Liver (tissue), 8 donors: ENCODE measurements at regions not wholly inside any gene's neighbourhood (a gene's known extent, or its start where the extent isn't known, plus 50 kb on each side); places are given as distances from the start of the nearest gene placed in this dataset.

ENCODE experiments used
- DNase-seq: peaks from one replicate; pipeline ENCODE4 v3.0.0-alpha.2; 2017; ENCODE audit warnings: low spot score
- H3K27ac ChIP-seq, 2 donors: one replicate each; pipeline ENCODE4 v1.7.0; 2013; ENCODE audit warnings: inconsistent platforms in 2 of 2, low read length in 2 of 2, control low read depth in 1 of 2, low read depth in 1 of 2, mild to moderate bottlenecking in 1 of 2
- H3K27me3 ChIP-seq, 4 donors: one replicate each; pipeline versions ENCODE4 v1.6.1 to v1.7.0; 2013; ENCODE audit warnings: low read length in 3 of 4, inconsistent platforms in 1 of 4, mild to moderate bottlenecking in 1 of 4, moderate library complexity in 1 of 4; ENCODE audit not compliant: control insufficient read depth in 4 of 4, insufficient read depth in 4 of 4
- H3K36me3 ChIP-seq, 4 donors: one replicate each; pipeline versions ENCODE4 v1.6.1 to v1.7.0; 2013; ENCODE audit warnings: low read length in 3 of 4, mild to moderate bottlenecking in 3 of 4, low read depth in 1 of 4, moderate library complexity in 1 of 4; ENCODE audit not compliant: control insufficient read depth in 4 of 4, insufficient read depth in 3 of 4
- H3K4me1 ChIP-seq, 4 donors: one replicate each; pipeline versions ENCODE4 v1.6.1 to v1.7.0; 2013; ENCODE audit warnings: low read length in 3 of 4, mild to moderate bottlenecking in 3 of 4, moderate library complexity in 1 of 4; ENCODE audit not compliant: control insufficient read depth in 4 of 4, insufficient read depth in 4 of 4
- H3K4me3 ChIP-seq, 3 donors: one replicate each; pipeline versions ENCODE4 v1.6.1 to v1.7.0; 2013; ENCODE audit warnings: low read length in 3 of 3, control low read depth in 1 of 3, low read depth in 1 of 3, mild to moderate bottlenecking in 1 of 3
- H3K9ac ChIP-seq, 2 donors: one replicate each; pipeline ENCODE4 v1.7.0; 2013; ENCODE audit warnings: low read length in 2 of 2, mild to moderate bottlenecking in 2 of 2, moderate library complexity in 2 of 2, control low read depth in 1 of 2, low read depth in 1 of 2
- H3K9me3 ChIP-seq, 4 donors: one replicate each; pipeline versions ENCODE4 v1.6.1 to v1.7.0; 2013; ENCODE audit warnings: low read length in 3 of 4; ENCODE audit not compliant: control insufficient read depth in 4 of 4
- EGR1 ChIP-seq, 2 donors: IDR thresholded peaks; 2 replicates each; pipeline ENCODE4 v1.6.1; 2016 to 2018; ENCODE audit warnings: antibody characterized with exemption in 2 of 2, low read depth in 2 of 2
- FOXA1 ChIP-seq: IDR thresholded peaks from 2 replicates; pipeline ENCODE4 v1.6.1; 2016; ENCODE audit warnings: antibody characterized with exemption
- FOXA2 ChIP-seq: IDR thresholded peaks from 2 replicates; pipeline ENCODE4 v1.6.1; 2016; ENCODE audit warnings: antibody characterized with exemption
- JUND ChIP-seq, 2 donors: IDR thresholded peaks; 2 replicates each; pipeline ENCODE4 v1.6.1; 2016; ENCODE audit warnings: antibody characterized with exemption in 2 of 2
- NR2F2 ChIP-seq: IDR thresholded peaks from 2 replicates; pipeline ENCODE4 v1.6.1; 2016; ENCODE audit warnings: antibody characterized with exemption
- RAD21 ChIP-seq, 2 donors: IDR thresholded peaks; 2 replicates each; pipeline ENCODE4 v1.6.1; 2016; ENCODE audit warnings: antibody characterized with exemption in 2 of 2, mild to moderate bottlenecking in 2 of 2
- SP1 ChIP-seq: IDR thresholded peaks from 2 replicates; pipeline ENCODE4 v1.6.1; 2018; ENCODE audit warnings: antibody characterized with exemption, mild to moderate bottlenecking
- TAF1 ChIP-seq: conservative IDR thresholded peaks from 2 replicates; pipeline ENCODE4 v1.6.1; 2016; ENCODE audit warnings: antibody characterized with exemption, mild to moderate bottlenecking
- WGBS: extraction: QIAGEN DNeasy Blood & Tissue Kit; methylation state at CpG from one replicate; pipeline ENCODE4 v1.1.7; 2013; 5-methylcytosine and 5-hydroxymethylcytosine counted together
- TF ChIP-seq, protein P1 (sequence below): IDR thresholded peaks from 2 replicates; pipeline ENCODE4 v1.6.1; 2016; ENCODE audit warnings: antibody characterized with exemption
- TF ChIP-seq, protein P2 (sequence below): IDR thresholded peaks from 2 replicates; pipeline ENCODE4 v1.6.1; 2016; ENCODE audit warnings: antibody characterized with exemption, mild to moderate bottlenecking
- TF ChIP-seq, protein P3 (sequence below): IDR thresholded peaks from 2 replicates; pipeline ENCODE4 v1.6.1; 2016; ENCODE audit warnings: antibody characterized with exemption
- TF ChIP-seq, protein P4 (sequence below): fragments of 150-350 bp; IDR thresholded peaks from 2 replicates; pipeline ENCODE4 v1.5.1; 2017; ENCODE audit warnings: improper control_type of control experiment, low read depth, low read length; ENCODE audit not compliant: missing input control
- donor health status: healthy.
- donor health status: healthy.
- donor health status: healthy.
- donor health status: healthy.
- donor health status: healthy.

DNA sequence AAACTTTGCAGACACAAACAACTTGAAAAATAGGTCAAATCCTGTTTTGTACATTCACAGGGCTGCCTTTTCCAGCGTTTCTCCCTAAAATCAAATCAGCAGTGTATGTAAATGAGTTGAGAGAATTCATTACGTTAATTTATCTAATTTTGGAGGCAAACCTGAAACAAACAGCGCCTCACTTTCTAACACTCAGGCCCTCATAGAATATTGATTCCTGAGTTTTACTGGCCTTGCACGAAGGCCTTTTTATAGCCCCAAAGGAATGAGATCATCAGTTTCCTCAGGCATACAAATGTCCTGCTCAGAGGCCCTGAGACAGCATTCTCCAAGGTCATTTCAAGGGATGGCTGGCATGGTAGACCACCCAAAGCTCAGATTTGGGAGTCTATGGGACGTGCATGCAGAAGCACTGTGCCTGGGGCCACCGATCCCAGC lies 131.7 kb upstream of the CHST15 start:
- H3K9me3 ChIP-seq: no peaks in the 10 kb centered on the region
- no peaks in the 10 kb centered on the region for H3K36me3 ChIP-seq
- TF ChIP-seq RAD21 (IDR thresholded peaks at IDR 0.05) (no peak), TAF1 (no peak)
- TF ChIP-seq, protein P1, sequence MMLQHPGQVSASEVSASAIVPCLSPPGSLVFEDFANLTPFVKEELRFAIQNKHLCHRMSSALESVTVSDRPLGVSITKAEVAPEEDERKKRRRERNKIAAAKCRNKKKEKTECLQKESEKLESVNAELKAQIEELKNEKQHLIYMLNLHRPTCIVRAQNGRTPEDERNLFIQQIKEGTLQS: no peak
- H3K27me3 ChIP-seq: peaks cover 0 to 2% (median 0%) of the 10 kb centered on the region in 4 donors
- H3K4me3 ChIP-seq: no peak overlapping the region
- WGBS: 76% methylated on average over 6 of the region's 6 CpGs
- no peak overlapping the region for H3K9ac ChIP-seq
- no peak for DNase-seq
- no peaks in the 10 kb centered on the region for H3K4me1 ChIP-seq
- no peak overlapping the region for H3K27ac ChIP-seq

DNA sequence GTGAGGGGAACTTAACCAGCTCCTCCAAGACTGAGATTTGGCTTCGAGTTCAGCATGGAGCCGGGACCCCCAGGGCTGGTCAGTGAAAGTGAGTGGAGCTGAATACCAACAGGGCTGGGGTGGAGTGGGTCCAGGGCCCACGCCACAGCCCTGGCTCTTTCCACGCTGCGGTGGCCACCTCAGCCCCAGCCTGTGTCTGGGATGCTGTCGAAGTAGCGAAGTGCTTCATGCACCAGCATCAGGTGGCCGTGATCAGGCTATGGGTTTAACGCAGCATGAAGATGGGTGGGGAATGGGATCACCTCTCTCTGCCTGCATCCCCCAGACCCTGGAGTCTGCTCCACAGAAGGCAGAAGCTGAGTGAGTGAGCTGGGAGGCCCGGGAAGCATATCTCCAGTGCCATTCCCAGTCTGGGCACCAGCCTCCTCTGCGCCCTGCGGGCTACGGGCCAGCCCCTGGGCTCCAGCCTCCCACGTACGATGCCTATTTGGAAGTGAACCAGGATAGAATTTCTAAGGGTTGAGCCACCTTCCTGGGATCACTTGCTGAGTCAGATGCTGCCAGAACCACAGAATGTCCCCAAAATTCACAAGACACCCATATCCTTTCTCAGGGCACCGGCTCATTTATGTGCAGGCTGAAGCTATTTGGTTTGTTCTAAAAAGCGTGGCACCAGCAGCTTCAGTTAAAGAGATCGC lies 131.1 kb upstream of the CHST15 start:
- H3K36me3 ChIP-seq: no peaks in the 10 kb centered on the region
- H3K27me3 ChIP-seq: peaks cover 0 to 2% (median 0%) of the 10 kb centered on the region in 4 donors
- 88% methylated on average over 18 of the region's 18 CpGs for WGBS
- H3K27ac ChIP-seq: no peak overlapping the region
- no peaks in the 10 kb centered on the region for H3K9me3 ChIP-seq
- no peaks in the 10 kb centered on the region for H3K4me1 ChIP-seq
- no peak overlapping the region for H3K4me3 ChIP-seq
- no peak overlapping the region for H3K9ac ChIP-seq
- TF ChIP-seq FOXA1: no peak
- TF ChIP-seq, protein P2, sequence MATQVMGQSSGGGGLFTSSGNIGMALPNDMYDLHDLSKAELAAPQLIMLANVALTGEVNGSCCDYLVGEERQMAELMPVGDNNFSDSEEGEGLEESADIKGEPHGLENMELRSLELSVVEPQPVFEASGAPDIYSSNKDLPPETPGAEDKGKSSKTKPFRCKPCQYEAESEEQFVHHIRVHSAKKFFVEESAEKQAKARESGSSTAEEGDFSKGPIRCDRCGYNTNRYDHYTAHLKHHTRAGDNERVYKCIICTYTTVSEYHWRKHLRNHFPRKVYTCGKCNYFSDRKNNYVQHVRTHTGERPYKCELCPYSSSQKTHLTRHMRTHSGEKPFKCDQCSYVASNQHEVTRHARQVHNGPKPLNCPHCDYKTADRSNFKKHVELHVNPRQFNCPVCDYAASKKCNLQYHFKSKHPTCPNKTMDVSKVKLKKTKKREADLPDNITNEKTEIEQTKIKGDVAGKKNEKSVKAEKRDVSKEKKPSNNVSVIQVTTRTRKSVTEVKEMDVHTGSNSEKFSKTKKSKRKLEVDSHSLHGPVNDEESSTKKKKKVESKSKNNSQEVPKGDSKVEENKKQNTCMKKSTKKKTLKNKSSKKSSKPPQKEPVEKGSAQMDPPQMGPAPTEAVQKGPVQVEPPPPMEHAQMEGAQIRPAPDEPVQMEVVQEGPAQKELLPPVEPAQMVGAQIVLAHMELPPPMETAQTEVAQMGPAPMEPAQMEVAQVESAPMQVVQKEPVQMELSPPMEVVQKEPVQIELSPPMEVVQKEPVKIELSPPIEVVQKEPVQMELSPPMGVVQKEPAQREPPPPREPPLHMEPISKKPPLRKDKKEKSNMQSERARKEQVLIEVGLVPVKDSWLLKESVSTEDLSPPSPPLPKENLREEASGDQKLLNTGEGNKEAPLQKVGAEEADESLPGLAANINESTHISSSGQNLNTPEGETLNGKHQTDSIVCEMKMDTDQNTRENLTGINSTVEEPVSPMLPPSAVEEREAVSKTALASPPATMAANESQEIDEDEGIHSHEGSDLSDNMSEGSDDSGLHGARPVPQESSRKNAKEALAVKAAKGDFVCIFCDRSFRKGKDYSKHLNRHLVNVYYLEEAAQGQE: no peak
- no peak for TF ChIP-seq FOXA2
- TF ChIP-seq, protein P3, sequence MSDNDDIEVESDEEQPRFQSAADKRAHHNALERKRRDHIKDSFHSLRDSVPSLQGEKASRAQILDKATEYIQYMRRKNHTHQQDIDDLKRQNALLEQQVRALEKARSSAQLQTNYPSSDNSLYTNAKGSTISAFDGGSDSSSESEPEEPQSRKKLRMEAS: no peak
- no peak for TF ChIP-seq TAF1
- TF ChIP-seq EGR1 (IDR thresholded peaks at IDR 0.05; ENCODE audit: low read depth in 2 of 2): no peak
- TF ChIP-seq RAD21 (IDR thresholded peaks at IDR 0.05): no peak
- no peak for TF ChIP-seq NR2F2
- TF ChIP-seq JUND (IDR thresholded peaks at IDR 0.05): no peak
- TF ChIP-seq, protein P1: no peak
- TF ChIP-seq SP1: no peak
- TF ChIP-seq, protein P4, sequence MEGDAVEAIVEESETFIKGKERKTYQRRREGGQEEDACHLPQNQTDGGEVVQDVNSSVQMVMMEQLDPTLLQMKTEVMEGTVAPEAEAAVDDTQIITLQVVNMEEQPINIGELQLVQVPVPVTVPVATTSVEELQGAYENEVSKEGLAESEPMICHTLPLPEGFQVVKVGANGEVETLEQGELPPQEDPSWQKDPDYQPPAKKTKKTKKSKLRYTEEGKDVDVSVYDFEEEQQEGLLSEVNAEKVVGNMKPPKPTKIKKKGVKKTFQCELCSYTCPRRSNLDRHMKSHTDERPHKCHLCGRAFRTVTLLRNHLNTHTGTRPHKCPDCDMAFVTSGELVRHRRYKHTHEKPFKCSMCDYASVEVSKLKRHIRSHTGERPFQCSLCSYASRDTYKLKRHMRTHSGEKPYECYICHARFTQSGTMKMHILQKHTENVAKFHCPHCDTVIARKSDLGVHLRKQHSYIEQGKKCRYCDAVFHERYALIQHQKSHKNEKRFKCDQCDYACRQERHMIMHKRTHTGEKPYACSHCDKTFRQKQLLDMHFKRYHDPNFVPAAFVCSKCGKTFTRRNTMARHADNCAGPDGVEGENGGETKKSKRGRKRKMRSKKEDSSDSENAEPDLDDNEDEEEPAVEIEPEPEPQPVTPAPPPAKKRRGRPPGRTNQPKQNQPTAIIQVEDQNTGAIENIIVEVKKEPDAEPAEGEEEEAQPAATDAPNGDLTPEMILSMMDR: no peak
- DNase-seq: no peak
